ENCODE measurements at regions not wholly inside any gene's neighbourhood (a gene's known extent, or its start where the extent isn't known, plus 50 kb on each side); places are given as distances from the start of the nearest gene placed in this dataset.

- TF ChIP-seq, protein P1, sequence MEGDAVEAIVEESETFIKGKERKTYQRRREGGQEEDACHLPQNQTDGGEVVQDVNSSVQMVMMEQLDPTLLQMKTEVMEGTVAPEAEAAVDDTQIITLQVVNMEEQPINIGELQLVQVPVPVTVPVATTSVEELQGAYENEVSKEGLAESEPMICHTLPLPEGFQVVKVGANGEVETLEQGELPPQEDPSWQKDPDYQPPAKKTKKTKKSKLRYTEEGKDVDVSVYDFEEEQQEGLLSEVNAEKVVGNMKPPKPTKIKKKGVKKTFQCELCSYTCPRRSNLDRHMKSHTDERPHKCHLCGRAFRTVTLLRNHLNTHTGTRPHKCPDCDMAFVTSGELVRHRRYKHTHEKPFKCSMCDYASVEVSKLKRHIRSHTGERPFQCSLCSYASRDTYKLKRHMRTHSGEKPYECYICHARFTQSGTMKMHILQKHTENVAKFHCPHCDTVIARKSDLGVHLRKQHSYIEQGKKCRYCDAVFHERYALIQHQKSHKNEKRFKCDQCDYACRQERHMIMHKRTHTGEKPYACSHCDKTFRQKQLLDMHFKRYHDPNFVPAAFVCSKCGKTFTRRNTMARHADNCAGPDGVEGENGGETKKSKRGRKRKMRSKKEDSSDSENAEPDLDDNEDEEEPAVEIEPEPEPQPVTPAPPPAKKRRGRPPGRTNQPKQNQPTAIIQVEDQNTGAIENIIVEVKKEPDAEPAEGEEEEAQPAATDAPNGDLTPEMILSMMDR (IDR thresholded peaks at IDR 0.05; ENCODE audit: borderline replicate concordance, control extremely low read depth, extremely low read depth, insufficient read depth, missing control alignments), result no peak
- in situ Hi-C loops (cut with MboI; ENCODE audit: low sequenced_read_pairs, unreplicated experiment), result no loop called here
- no peak for DNase-seq (ENCODE audit: low spot score)
Measured at GRCh38 chr21:27839512-27840115, 872.7 kb upstream of the ADAMTS5 start.

- in situ Hi-C loops (cut with MboI; ENCODE audit: low sequenced_read_pairs, unreplicated experiment), result no loop called here
- TF ChIP-seq, protein P1 (IDR thresholded peaks at IDR 0.05; ENCODE audit: borderline replicate concordance, control extremely low read depth, extremely low read depth, insufficient read depth, missing control alignments), result no peak
- DNase-seq (ENCODE audit: low spot score), result no peak
Measured at GRCh38 chr21:27838573-27838972, 871.7 kb upstream of the ADAMTS5 start.

GRCh38 chr21:27837936-27838335 lies 871.0 kb upstream of the ADAMTS5 start:
- in situ Hi-C loops (cut with MboI; ENCODE audit: low sequenced_read_pairs, unreplicated experiment), result no loop called here
- TF ChIP-seq, protein P1 (IDR thresholded peaks at IDR 0.05; ENCODE audit: borderline replicate concordance, control extremely low read depth, extremely low read depth, insufficient read depth, missing control alignments), result no peak
- DNase-seq (ENCODE audit: low spot score), result no peak

DNA sequence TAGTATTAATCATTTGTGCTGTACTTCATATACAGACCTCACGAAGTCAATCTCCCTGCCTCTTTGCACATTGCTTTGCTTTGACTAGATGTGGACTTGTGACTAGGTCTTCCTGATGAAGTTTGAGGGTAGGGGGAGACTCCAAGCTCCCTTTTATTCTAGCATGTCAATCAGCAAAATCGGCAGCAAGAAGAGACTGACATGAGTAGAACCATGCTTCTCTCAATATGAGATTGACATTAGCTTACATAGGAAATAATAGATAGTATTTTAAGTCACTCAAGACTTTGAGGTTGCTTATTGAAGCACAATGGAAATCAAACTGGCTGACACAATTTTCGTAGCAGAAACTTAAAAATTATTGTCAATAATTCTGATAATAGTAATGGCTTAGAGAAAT lies 866.4 kb upstream of the ADAMTS5 start:
- no peak for DNase-seq (ENCODE audit: low spot score)
- in situ Hi-C loops (cut with MboI; ENCODE audit: low sequenced_read_pairs, unreplicated experiment), result no loop called here
- TF ChIP-seq, protein P1 (IDR thresholded peaks at IDR 0.05; ENCODE audit: borderline replicate concordance, control extremely low read depth, extremely low read depth, insufficient read depth, missing control alignments), result no peak

DNA sequence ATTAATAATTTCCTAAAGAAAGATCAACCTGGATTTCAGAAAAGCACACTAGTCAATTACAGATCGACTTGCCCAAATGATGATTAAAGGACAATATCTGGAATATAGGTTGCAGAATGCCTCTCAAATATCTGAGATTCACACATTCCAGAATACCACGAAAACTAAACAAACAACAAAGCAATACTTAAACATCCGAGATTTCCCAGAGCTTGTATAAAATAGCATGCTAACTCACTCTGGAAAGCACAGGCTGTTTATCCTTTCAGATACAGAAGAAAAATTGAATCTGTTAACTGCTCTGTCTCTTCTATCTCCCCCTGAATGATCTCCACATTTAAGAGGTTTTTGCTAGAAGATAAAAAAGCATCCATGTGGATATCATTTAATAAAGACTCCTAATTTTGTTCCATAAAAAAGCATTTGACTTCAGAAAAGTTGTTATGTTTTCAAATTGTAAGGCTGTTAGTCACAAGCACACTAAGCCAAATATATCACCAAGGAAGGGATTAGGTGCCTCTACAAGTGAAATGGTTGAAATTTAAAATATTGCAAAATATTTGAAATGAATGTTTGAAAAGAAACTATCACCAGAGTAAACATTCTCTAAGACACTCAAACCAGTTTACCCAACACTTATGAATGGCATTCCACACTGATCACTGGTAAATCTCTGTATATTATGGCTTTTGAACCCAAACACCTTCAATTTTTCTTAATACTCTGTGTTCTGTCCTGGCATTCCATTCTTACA lies 865.1 kb upstream of the ADAMTS5 start:
- in situ Hi-C loops (cut with MboI; ENCODE audit: low sequenced_read_pairs, unreplicated experiment), result no loop called here
- TF ChIP-seq, protein P1 (IDR thresholded peaks at IDR 0.05; ENCODE audit: borderline replicate concordance, control extremely low read depth, extremely low read depth, insufficient read depth, missing control alignments), result no peak
- DNase-seq (ENCODE audit: low spot score), result no peak

GRCh38 chr21:27831177-27831576 lies 864.3 kb upstream of the ADAMTS5 start:
- TF ChIP-seq, protein P1 (IDR thresholded peaks at IDR 0.05; ENCODE audit: borderline replicate concordance, control extremely low read depth, extremely low read depth, insufficient read depth, missing control alignments), result no peak
- DNase-seq (ENCODE audit: low spot score), result no peak
- in situ Hi-C loops (cut with MboI; ENCODE audit: low sequenced_read_pairs, unreplicated experiment), result no loop called here
